Retinal pigment epithelial cell (primary cell): ENCODE measurements at regions not wholly inside any gene's neighbourhood (a gene's known extent, or its start where the extent isn't known, plus 50 kb on each side); places are given as distances from the start of the nearest gene placed in this dataset.

Source experiments
- DNase-seq: peaks from one replicate; pipeline ENCODE4 v3.0.0-alpha.2; 2010; ENCODE audit warnings: low read depth
- H3K4me3 ChIP-seq: 2 replicates; pipeline ENCODE4 v1.5.1; 2011; ENCODE audit warnings: mild to moderate bottlenecking, low read length, control low read depth, moderate library complexity
- TF ChIP-seq, protein P1 (sequence below): conservative IDR thresholded peaks from 2 replicates; pipeline ENCODE4 v1.5.1; 2011; ENCODE audit warnings: low read depth, low read length, control low read depth, inconsistent platforms

DNA sequence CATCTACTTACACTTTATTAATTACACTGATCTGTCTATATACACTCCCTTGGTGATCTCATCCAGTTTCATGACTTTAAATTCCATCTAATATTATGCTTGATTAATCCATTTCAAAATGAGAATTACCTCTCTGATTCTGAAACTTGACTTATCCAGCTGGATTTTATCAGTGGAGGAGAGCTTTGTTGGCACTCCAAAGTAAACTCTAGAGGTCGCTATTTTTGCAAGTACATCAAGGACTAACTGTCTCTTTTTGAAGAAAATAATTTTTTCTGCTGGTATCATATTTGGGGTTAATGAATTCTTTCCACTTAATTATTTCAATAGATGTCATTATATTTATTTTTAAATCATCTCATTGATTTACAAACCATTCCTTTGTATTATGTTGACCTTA, 630.3 kb upstream of the MAN1A1 start:
- DNase-seq = no peak
- no peak overlapping the region for H3K4me3 ChIP-seq
- TF ChIP-seq, protein P1, sequence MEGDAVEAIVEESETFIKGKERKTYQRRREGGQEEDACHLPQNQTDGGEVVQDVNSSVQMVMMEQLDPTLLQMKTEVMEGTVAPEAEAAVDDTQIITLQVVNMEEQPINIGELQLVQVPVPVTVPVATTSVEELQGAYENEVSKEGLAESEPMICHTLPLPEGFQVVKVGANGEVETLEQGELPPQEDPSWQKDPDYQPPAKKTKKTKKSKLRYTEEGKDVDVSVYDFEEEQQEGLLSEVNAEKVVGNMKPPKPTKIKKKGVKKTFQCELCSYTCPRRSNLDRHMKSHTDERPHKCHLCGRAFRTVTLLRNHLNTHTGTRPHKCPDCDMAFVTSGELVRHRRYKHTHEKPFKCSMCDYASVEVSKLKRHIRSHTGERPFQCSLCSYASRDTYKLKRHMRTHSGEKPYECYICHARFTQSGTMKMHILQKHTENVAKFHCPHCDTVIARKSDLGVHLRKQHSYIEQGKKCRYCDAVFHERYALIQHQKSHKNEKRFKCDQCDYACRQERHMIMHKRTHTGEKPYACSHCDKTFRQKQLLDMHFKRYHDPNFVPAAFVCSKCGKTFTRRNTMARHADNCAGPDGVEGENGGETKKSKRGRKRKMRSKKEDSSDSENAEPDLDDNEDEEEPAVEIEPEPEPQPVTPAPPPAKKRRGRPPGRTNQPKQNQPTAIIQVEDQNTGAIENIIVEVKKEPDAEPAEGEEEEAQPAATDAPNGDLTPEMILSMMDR = peak; percentile 65

DNA sequence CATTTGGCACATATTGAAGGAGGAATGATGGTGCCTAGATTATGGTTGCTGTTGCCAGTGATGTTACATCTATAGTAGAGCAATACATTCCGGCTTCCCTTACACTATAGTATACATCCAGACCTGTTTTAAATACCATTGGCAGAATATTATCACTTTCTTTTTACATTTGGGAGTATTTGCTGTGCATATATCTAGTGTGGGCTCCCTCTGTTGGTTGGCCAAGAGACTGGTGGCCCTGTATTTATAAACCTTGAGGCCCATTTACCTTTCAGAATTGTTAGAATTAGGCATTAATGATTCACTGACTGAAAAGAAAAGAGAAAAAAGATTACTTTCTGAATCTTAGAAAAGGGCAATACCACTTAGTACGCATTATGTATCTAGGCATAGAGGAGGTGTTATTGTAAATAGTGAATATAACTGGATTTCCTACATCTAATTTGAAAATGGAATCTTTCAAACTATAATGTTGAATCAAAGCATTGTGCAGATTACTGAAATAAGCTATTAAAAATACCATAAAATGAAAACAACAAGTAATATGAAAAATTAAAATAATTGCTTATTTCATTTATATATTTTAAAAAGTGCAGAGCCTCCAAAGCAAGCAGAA, 628.8 kb upstream of the MAN1A1 start:
- no peak for DNase-seq
- no peak overlapping the region for H3K4me3 ChIP-seq
- TF ChIP-seq, protein P1 = peak; percentile 87

DNA sequence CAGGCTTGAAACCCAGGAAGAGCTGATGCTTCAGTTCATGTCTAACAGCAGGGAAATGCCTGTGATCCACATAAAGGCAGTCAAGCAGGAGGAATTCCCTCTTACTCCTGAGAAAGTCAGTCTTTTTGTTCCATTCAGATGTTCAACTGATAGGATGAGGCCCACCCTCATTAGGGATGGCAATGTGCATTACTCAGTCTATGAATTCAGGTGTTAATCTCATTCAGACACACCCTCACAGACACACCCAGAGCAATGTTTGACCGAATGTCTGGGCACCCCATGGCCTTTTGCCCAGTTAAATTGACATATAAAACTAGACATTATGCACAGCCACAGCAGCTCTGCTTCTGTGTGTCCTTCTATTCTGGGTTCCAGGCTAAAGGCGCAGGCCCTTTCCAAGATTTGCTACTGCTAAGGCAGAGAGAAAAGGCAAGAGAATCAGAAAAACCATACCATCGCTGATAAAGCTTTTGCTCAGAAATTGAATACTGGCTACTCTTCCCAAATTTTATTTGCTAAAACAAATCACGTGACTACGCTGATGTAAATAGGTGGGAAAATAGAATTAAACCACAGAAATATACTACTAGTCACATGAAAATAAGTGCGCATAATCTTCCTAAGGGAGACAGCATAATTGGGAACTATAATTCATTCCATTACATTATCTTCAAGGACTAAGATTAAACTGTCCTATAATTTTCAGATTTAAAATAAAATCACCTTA, 625.0 kb upstream of the MAN1A1 start:
- H3K4me3 ChIP-seq = no peak overlapping the region
- DNase-seq = no peak
- TF ChIP-seq, protein P1 = no peak

DNA sequence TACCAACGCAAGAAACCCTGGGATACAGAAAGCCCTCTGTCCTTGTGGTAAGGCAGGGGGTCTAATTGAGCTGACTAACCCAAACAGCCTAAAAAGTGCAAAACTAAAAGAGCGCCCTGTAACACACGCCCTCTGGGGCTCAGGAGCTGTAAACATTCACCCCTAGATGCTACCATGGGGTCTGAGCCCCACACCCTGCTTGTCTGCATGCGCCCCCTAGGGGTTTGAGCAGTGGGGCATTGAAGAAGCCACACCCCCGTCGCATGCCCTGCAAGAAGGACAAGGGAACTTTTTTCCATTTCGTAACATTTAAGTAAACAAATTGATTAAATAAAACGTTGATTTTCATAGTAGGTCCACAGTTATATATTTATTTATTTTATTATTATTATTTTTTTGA, 616.9 kb upstream of the MAN1A1 start:
- no peak for DNase-seq
- no peak overlapping the region for H3K4me3 ChIP-seq
- TF ChIP-seq, protein P1 = peak; percentile 10

DNA sequence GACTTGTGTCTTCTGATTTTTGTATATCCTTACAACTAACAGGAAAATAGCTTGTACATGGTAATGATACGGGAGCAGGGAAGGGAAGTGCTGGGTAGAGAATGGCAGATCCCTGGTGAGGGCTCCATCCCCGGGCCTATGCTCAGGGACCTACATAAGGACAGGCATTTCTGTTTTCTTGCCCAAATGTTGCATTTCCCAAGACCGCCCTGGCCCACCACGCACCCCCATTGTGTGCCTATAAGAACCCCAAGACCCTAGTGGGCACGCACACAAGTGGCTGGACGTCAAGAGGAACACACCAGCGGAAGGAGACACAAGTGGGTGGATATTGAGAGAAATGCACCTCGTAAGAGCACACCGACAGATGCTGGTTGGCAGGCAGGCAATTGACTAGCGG, 616.3 kb upstream of the MAN1A1 start:
- no peak overlapping the region for H3K4me3 ChIP-seq
- no peak for DNase-seq
- TF ChIP-seq, protein P1 = no peak

DNA sequence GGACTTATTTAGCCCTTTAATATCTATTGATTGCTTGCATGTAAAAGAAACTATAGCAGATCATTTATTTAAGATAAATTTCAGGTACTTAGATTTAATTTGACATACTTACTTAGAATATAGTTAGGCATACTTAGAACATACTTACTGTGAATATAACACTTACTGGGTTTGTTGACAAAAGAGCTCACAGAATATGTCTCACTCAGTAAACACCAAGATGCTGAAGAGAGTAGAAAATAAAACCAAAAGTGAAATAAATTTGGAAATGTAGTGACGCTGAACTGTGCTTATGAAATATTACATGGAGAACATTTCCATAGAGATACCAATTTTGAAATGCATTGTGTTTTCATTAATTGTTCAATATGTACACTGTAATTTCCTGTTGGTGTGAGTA, 615.4 kb upstream of the MAN1A1 start:
- no peak overlapping the region for H3K4me3 ChIP-seq
- no peak for DNase-seq
- TF ChIP-seq, protein P1 = no peak

DNA sequence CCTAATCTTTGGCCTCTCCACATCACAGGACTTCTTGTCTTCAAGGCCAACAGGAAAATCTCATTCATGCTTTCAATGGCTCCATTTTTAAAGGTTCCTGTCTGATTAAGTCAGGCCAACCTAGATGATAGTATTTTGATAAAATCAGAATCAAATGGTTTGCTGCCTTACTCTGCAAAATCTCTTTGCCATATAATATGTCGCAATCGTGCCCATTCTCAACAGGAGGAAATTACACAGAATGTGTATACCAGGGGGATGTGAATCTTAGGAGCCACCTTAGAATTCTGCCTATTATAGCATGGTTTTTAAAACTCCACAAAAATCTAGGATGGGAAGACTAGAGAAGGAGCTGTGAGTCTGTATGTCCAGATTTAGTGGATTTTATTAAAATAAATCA, 612.9 kb upstream of the MAN1A1 start:
- DNase-seq = no peak
- TF ChIP-seq, protein P1 = no peak
- no peak overlapping the region for H3K4me3 ChIP-seq
